Thyroid gland (tissue), 4 donors: ENCODE measurements at regions not wholly inside any gene's neighbourhood (a gene's known extent, or its start where the extent isn't known, plus 50 kb on each side); places are given as distances from the start of the nearest gene placed in this dataset.

Source experiments
- POLR2A ChIP-seq, 2 donors: fragments of 450-650 bp; IDR thresholded peaks; one replicate each; pipeline ENCODE4 v1.6.1; 2017; ENCODE audit warnings: antibody characterized with exemption in 2 of 2, mild to moderate bottlenecking in 2 of 2, moderate library complexity in 1 of 2
- TF ChIP-seq, protein P1 (sequence below), 6 experiments: fragments of 200-600 bp in 3 of 6; fragments of 450-650 bp in 3 of 6; sonication (generic) in 3 of 6; IDR thresholded peaks; one replicate each; pipeline ENCODE4 v1.5.1; 2016 to 2019; ENCODE audit warnings: antibody characterized with exemption in 6 of 6, mild to moderate bottlenecking in 2 of 6, inconsistent platforms in 1 of 6, moderate library complexity in 1 of 6

DNA sequence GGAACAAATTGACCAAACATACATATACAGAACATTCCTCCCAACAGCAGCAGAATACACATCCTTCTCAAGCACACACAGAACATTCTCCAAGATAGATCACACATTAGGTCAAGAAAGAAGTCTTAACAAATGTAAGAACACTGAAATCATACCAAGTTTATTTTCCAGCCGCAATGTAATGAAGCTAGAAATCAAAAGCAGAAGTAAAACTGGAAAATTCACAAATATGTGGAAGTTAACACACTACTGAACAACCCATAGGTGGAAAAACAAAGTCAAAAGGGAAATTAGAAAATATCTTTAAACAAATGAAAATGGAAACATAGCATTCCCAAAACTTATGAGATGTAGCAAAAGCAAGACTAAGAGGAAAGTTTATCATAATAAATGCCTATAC lies 692.6 kb downstream of the DIAPH3 start:
- TF ChIP-seq, protein P1, sequence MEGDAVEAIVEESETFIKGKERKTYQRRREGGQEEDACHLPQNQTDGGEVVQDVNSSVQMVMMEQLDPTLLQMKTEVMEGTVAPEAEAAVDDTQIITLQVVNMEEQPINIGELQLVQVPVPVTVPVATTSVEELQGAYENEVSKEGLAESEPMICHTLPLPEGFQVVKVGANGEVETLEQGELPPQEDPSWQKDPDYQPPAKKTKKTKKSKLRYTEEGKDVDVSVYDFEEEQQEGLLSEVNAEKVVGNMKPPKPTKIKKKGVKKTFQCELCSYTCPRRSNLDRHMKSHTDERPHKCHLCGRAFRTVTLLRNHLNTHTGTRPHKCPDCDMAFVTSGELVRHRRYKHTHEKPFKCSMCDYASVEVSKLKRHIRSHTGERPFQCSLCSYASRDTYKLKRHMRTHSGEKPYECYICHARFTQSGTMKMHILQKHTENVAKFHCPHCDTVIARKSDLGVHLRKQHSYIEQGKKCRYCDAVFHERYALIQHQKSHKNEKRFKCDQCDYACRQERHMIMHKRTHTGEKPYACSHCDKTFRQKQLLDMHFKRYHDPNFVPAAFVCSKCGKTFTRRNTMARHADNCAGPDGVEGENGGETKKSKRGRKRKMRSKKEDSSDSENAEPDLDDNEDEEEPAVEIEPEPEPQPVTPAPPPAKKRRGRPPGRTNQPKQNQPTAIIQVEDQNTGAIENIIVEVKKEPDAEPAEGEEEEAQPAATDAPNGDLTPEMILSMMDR (IDR thresholded peaks at IDR 0.05): no peak
- TF ChIP-seq POLR2A (IDR thresholded peaks at IDR 0.05): no peak
